ENCODE measurements at regions not wholly inside any gene's neighbourhood (a gene's known extent, or its start where the extent isn't known, plus 50 kb on each side); places are given as distances from the start of the nearest gene placed in this dataset.

GRCh38 chr3:34851137-34851536 lies 788.2 kb upstream of the ARPP21 start:
- no TSS peak for BruUV-seq (replicated peaks)
- H3K36me3 Mint-ChIP-seq (ENCODE audit: insufficient read depth, unreplicated experiment) = no peaks in the 10 kb centered on the region
- no peak for DNase-seq
- H3K4me3 Mint-ChIP-seq (ENCODE audit: unreplicated experiment) = no peak overlapping the region
- intact Hi-C loops (cut with micrococcal nuclease; ENCODE audit: unreplicated experiment) = no loop called here
- TF ChIP-seq CTCF (IDR thresholded peaks at IDR 0.05; ENCODE audit: insufficient read depth in 1 of 2, low read depth in 1 of 2, low read length in 1 of 2, severe bottlenecking in 1 of 2, unreplicated experiment in 1 of 2) = no peak
- H3K4me1 Mint-ChIP-seq (ENCODE audit: low read depth, unreplicated experiment) = no peaks in the 10 kb centered on the region
- CTCF ChIA-PET = no interaction called here
- Histone ChIP-seq H3K4me3 (ENCODE audit: low read depth, low read length) (no peak overlapping the region), H3K9me3 (no peaks in the 10 kb centered on the region), H3K4me1 (no peaks in the 10 kb centered on the region), H3K27me3 (replicated peaks; ENCODE audit: control insufficient read depth, insufficient read depth, low read length) (no peaks in the 10 kb centered on the region), H3K36me3 (ENCODE audit: control insufficient read depth, insufficient read depth, low read length) (no peaks in the 10 kb centered on the region)
- no peaks in the 10 kb centered on the region for H3K9me3 Mint-ChIP-seq (ENCODE audit: unreplicated experiment)
- POLR2A ChIA-PET = no interaction called here
- H3K27me3 Mint-ChIP-seq (ENCODE audit: insufficient read depth, unreplicated experiment) = peaks cover 3% of the 10 kb centered on the region
- H3K27ac Mint-ChIP-seq (ENCODE audit: unreplicated experiment) = no peak overlapping the region

GRCh38 chr3:34852844-34853439 lies 786.4 kb upstream of the ARPP21 start:
- Histone ChIP-seq H3K27me3 (replicated peaks; ENCODE audit: control insufficient read depth, insufficient read depth, low read length) (no peaks in the 10 kb centered on the region), H3K9me3 (no peaks in the 10 kb centered on the region), H3K4me3 (ENCODE audit: low read depth, low read length) (no peak overlapping the region), H3K4me1 (no peaks in the 10 kb centered on the region), H3K36me3 (ENCODE audit: control insufficient read depth, insufficient read depth, low read length) (no peaks in the 10 kb centered on the region)
- no peak for TF ChIP-seq CTCF (IDR thresholded peaks at IDR 0.05; ENCODE audit: insufficient read depth in 1 of 2, low read depth in 1 of 2, low read length in 1 of 2, severe bottlenecking in 1 of 2, unreplicated experiment in 1 of 2)
- DNase-seq = no peak
- Mint-ChIP-seq H3K36me3 (ENCODE audit: insufficient read depth, unreplicated experiment) (no peaks in the 10 kb centered on the region), H3K4me3 (ENCODE audit: unreplicated experiment) (no peak overlapping the region), H3K27me3 (ENCODE audit: insufficient read depth, unreplicated experiment) (peaks cover 3% of the 10 kb centered on the region), H3K4me1 (ENCODE audit: low read depth, unreplicated experiment) (no peaks in the 10 kb centered on the region), H3K27ac (ENCODE audit: unreplicated experiment) (no peak overlapping the region), H3K9me3 (ENCODE audit: unreplicated experiment) (no peaks in the 10 kb centered on the region)
- CTCF ChIA-PET = no interaction called here
- BruUV-seq (replicated peaks) = no TSS peak
- POLR2A ChIA-PET = no interaction called here
- intact Hi-C loops (cut with micrococcal nuclease; ENCODE audit: unreplicated experiment) = no loop called here

DNA sequence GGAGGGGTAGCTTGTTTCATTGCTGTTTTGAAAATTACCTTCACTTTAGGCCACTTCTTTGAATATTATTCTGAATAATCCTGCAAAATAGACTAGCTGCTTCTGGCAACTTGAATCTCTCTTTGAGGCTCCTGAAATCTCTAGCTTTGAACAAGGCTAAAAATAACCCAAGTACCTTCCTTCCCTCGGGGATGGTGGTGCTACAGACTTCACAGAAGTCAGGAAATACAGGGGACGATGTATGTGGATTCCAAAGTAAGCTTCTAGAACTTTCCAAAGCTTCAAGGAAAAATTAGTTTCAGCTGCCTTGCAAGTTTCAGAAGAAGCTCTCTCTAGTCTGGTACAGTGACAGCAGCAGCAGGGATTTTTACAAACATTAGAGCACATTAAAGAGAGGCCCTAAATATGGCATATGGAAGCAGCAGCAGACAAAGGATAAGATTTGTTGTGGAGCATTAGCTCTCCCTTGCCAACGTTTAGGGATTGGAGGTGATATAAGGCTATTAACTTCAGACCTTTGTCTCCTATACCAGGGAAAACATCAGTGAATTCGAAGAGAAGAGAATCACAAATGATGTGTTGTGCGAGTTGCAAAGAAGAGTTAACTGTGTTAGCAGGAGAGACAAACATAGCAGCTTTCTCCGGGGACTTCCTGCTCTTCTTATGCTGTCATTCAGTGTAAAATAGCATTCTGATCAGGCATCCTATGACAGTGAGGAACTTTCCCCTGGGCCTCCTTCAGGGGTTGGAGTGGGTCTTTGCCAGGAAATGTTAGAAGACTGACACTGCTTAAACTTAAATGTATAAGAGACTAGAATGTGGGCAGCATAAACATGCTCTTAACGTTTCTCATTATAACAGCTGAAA lies 783.0 kb upstream of the ARPP21 start:
- no peak for TF ChIP-seq CTCF (IDR thresholded peaks at IDR 0.05; ENCODE audit: insufficient read depth in 1 of 2, low read depth in 1 of 2, low read length in 1 of 2, severe bottlenecking in 1 of 2, unreplicated experiment in 1 of 2)
- no peaks in the 10 kb centered on the region for H3K9me3 ChIP-seq
- ChIA-PET CTCF (no interaction called here), POLR2A (interaction anchor here (0.6 kb wide), 1 partner anchor 33 kb away, joined by 3 read pairs; no protein-coding TSS in a partner anchor)
- peaks cover 3% of the 10 kb centered on the region for H3K27me3 Mint-ChIP-seq (ENCODE audit: insufficient read depth, unreplicated experiment)
- intact Hi-C loops (cut with micrococcal nuclease; ENCODE audit: unreplicated experiment) = no loop called here
- H3K27me3 ChIP-seq (replicated peaks; ENCODE audit: control insufficient read depth, insufficient read depth, low read length) = no peaks in the 10 kb centered on the region
- H3K27ac Mint-ChIP-seq (ENCODE audit: unreplicated experiment) = no peak overlapping the region
- H3K36me3 ChIP-seq (ENCODE audit: control insufficient read depth, insufficient read depth, low read length) = no peaks in the 10 kb centered on the region
- BruUV-seq (replicated peaks) = no TSS peak
- no peak overlapping the region for H3K4me3 ChIP-seq (ENCODE audit: low read depth, low read length)
- no peak overlapping the region for H3K4me3 Mint-ChIP-seq (ENCODE audit: unreplicated experiment)
- no peaks in the 10 kb centered on the region for H3K4me1 Mint-ChIP-seq (ENCODE audit: low read depth, unreplicated experiment)
- 0 out of 2 replicates have a peak, but pooled peaks cover 4% of the 10 kb centered on the region for H3K4me1 ChIP-seq
- no peaks in the 10 kb centered on the region for H3K9me3 Mint-ChIP-seq (ENCODE audit: unreplicated experiment)
- no peaks in the 10 kb centered on the region for H3K36me3 Mint-ChIP-seq (ENCODE audit: insufficient read depth, unreplicated experiment)
- DNase-seq = no peak

Measured in Caco-2 (cell line).